Thyroid gland (tissue), 4 donors: ENCODE measurements at regions not wholly inside any gene's neighbourhood (a gene's known extent, or its start where the extent isn't known, plus 50 kb on each side); places are given as distances from the start of the nearest gene placed in this dataset.

Experiments
- POLR2A ChIP-seq, 2 donors: fragments of 450-650 bp; IDR thresholded peaks; one replicate each; pipeline ENCODE4 v1.6.1; 2017; ENCODE audit warnings: antibody characterized with exemption in 2 of 2, mild to moderate bottlenecking in 2 of 2, moderate library complexity in 1 of 2
- TF ChIP-seq, protein P1 (sequence below), 6 experiments: fragments of 200-600 bp in 3 of 6; fragments of 450-650 bp in 3 of 6; sonication (generic) in 3 of 6; IDR thresholded peaks; one replicate each; pipeline ENCODE4 v1.5.1; 2016 to 2019; ENCODE audit warnings: antibody characterized with exemption in 6 of 6, mild to moderate bottlenecking in 2 of 6, inconsistent platforms in 1 of 6, moderate library complexity in 1 of 6

DNA sequence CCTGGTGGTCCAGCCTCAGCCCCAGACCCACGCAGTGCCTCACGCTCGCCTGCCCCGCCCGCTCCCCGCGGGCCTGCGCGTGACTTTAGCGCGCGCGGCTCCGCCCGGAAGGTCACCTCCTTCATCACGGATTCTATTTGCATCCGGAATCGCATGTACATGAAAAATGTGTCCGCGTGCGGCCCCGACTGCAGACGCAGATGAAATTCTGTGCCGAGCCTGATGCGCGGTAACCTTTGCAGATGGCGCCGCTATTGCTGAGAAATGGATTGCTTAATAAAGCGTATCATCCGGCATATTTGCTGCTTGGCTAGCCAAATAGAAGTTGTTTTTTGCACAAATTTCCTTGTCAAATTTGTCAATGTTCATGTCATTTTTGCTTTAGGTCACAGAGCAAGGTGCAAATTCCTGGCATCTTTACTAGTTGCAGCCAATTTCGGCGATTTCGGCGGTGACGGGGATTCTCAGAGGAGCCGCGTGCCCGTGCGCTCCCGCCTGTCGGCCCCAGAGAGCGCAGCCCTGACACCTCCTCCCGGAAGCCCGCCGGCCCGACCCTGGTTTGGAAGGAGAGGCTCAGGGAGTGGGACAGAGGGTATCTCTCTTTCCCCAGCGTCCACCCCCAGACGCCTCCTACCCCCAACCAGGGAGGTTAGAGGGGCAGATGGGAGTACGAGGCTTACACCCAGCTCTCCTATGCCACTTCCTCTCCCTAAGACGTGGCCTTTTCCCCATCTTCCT lies 85.9 kb upstream of the PAX2 start:
- TF ChIP-seq POLR2A (IDR thresholded peaks at IDR 0.05) = no peak
- TF ChIP-seq, protein P1, sequence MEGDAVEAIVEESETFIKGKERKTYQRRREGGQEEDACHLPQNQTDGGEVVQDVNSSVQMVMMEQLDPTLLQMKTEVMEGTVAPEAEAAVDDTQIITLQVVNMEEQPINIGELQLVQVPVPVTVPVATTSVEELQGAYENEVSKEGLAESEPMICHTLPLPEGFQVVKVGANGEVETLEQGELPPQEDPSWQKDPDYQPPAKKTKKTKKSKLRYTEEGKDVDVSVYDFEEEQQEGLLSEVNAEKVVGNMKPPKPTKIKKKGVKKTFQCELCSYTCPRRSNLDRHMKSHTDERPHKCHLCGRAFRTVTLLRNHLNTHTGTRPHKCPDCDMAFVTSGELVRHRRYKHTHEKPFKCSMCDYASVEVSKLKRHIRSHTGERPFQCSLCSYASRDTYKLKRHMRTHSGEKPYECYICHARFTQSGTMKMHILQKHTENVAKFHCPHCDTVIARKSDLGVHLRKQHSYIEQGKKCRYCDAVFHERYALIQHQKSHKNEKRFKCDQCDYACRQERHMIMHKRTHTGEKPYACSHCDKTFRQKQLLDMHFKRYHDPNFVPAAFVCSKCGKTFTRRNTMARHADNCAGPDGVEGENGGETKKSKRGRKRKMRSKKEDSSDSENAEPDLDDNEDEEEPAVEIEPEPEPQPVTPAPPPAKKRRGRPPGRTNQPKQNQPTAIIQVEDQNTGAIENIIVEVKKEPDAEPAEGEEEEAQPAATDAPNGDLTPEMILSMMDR (IDR thresholded peaks at IDR 0.05) = no peak
